GM12878 (cell line): ENCODE measurements at regions not wholly inside any gene's neighbourhood (a gene's known extent, or its start where the extent isn't known, plus 50 kb on each side); places are given as distances from the start of the nearest gene placed in this dataset.

Experiments used
- ATAC-seq: fragments of 200-7000 bp; cut with Tn5 transposase; 3 replicates; pipeline ENCODE4 v1.9.1; 2020; ENCODE audit warnings: mild to moderate bottlenecking, moderate library complexity
- BruUV-seq: library from RNA; stranded (reverse); fragments of 400-500 nt; replicated peaks from 2 replicates; lab custom pipeline; 2021; lab: Mats Ljungman, UMichigan
- CTCF ChIA-PET: fragments of 300-600 bp; sonication (Branson Sonifier 250); formaldehyde crosslinking; extraction: SDS; loops from one replicate; lab custom pipeline; 2021; ENCODE audit warnings: inconsistent platforms; lab: Yijun Ruan, JAX
- POLR2A ChIA-PET: fragments of 350-600 bp; formaldehyde crosslinking; extraction: SDS; loops from one replicate; lab custom pipeline; 2021; ENCODE audit warnings: inconsistent platforms; lab: Charles Lee
- RAD21 ChIA-PET: fragments of 300-600 bp; sonication (Branson Sonifier 250); formaldehyde crosslinking; loops from one replicate; lab custom pipeline; 2023; ENCODE audit warnings: antibody characterized with exemption; ENCODE audit not compliant: unreplicated experiment; lab: Charles Lee
- SMC1A ChIA-PET: fragments of 300-600 bp; sonication (Branson Sonifier 250); formaldehyde crosslinking; loops from one replicate; lab custom pipeline; 2023; ENCODE audit not compliant: unreplicated experiment, uncharacterized antibody; lab: Charles Lee
- DNase-seq: peaks from one replicate; pipeline ENCODE4 v3.0.0-alpha.2; 2011; ENCODE audit warnings: low read depth, low spot score
- FAIRE-seq: peaks from 3 replicates; lab custom pipeline; 2011; peaks lifted over from hg19 to GRCh38; lab: Jason Lieb, UNC
- H2AFZ ChIP-seq: 2 replicates; pipeline ENCODE4 v1.6.0; 2011; ENCODE audit warnings: low read depth, low read length, control low read depth; ENCODE audit not compliant: control insufficient read depth
- H3K27ac ChIP-seq: 2 replicates; pipeline ENCODE4 v1.5.1; 2011; ENCODE audit warnings: control low read depth; ENCODE audit not compliant: control insufficient read depth, insufficient read depth
- H3K27me3 ChIP-seq, 2 experiments: replicated peaks in 1 of 2; 2 replicates each; pipeline versions ENCODE4 v1.6.0 to v1.6.1; 2011; ENCODE audit warnings: low read length in 1 of 2; ENCODE audit not compliant: control insufficient read depth in 2 of 2, insufficient read depth in 2 of 2
- H3K36me3 ChIP-seq, 2 experiments: 2 replicates each; pipeline ENCODE4 v1.5.1; 2011; ENCODE audit warnings: low read length in 1 of 2; ENCODE audit not compliant: control insufficient read depth in 2 of 2, insufficient read depth in 2 of 2
- H3K4me1 ChIP-seq: 2 replicates; pipeline ENCODE4 v1.6.1; 2011; ENCODE audit warnings: mild to moderate bottlenecking, low read length, moderate library complexity, mixed read lengths; ENCODE audit not compliant: control insufficient read depth, insufficient read depth
- H3K4me2 ChIP-seq: 2 replicates; pipeline ENCODE4 v1.6.0; 2011; ENCODE audit warnings: control low read depth; ENCODE audit not compliant: control insufficient read depth, insufficient read depth
- H3K4me3 ChIP-seq: fragments of 200-600 bp; sonication (generic); 2 replicates; pipeline ENCODE4 v1.5.1; 2016
- H3K79me2 ChIP-seq: 2 replicates; pipeline ENCODE4 v1.6.0; 2011; ENCODE audit warnings: low read length; ENCODE audit not compliant: control insufficient read depth, insufficient read depth
- H3K9ac ChIP-seq: 2 replicates; pipeline ENCODE4 v1.8.0; 2011; ENCODE audit warnings: low read length, control low read depth, mixed read lengths; ENCODE audit not compliant: control insufficient read depth, insufficient read depth
- H3K9me3 ChIP-seq: replicated peaks from 3 replicates; pipeline ENCODE4 v1.5.1; 2011; ENCODE audit warnings: mild to moderate bottlenecking, low read length; ENCODE audit not compliant: control insufficient read depth, insufficient read depth
- H4K20me1 ChIP-seq: 2 replicates; pipeline ENCODE4 v1.6.0; 2011; ENCODE audit not compliant: control insufficient read depth, insufficient read depth
- MLLT1 ChIP-seq: fragments of 450-650 bp; IDR thresholded peaks from 2 replicates; pipeline ENCODE4 v1.6.1; 2016; ENCODE audit warnings: mild to moderate bottlenecking
- MYB ChIP-seq: fragments of 150-350 bp; IDR thresholded peaks from 2 replicates; pipeline ENCODE4 v1.6.1; 2014; ENCODE audit warnings: mild to moderate bottlenecking, low read depth, low read length, borderline replicate concordance
- NFIC ChIP-seq: IDR thresholded peaks from 2 replicates; pipeline ENCODE4 v1.6.1; 2012; ENCODE audit warnings: low read depth, mild to moderate bottlenecking, inconsistent platforms, low read length, moderate library complexity
- SIN3A ChIP-seq: IDR thresholded peaks from 2 replicates; pipeline ENCODE4 v1.6.1; 2012; ENCODE audit warnings: low read depth, low read length, improper control_type of control experiment
- SMC3 ChIP-seq: IDR thresholded peaks from 2 replicates; pipeline ENCODE4 v1.6.1; 2011; ENCODE audit warnings: low read length, improper control_type of control experiment, borderline replicate concordance
- STAT3 ChIP-seq: IDR thresholded peaks from 2 replicates; pipeline ENCODE4 v1.6.1; 2011; ENCODE audit warnings: low read depth, low read length, improper control_type of control experiment
- ZBTB40 ChIP-seq: fragments of 450-650 bp; IDR thresholded peaks from 2 replicates; pipeline ENCODE4 v1.6.1; 2016; ENCODE audit warnings: mild to moderate bottlenecking, moderate library complexity, borderline replicate concordance
- ZSCAN29 ChIP-seq: fragments of 450-650 bp; IDR thresholded peaks from 2 replicates; pipeline ENCODE4 v1.6.1; 2017; ENCODE audit warnings: mild to moderate bottlenecking, moderate library complexity
- WGBS: methylation state at CpG from one replicate; pipeline ENCODE4 v1.1.6; 2016; ENCODE audit warnings: low lambda C conversion rate; ENCODE audit not compliant: insufficient replicate concordance, insufficient coverage; ENCODE audit errors: missing lambda C conversion rate; 5-methylcytosine and 5-hydroxymethylcytosine counted together
- in situ Hi-C: fragments of 300-500 bp; cut with MboI; formaldehyde crosslinking; loops from 9 replicates; pipeline ENCODE4 v1.14.3; 2018; ENCODE audit warnings: mixed read lengths
- intact Hi-C: fragments of 100-400 bp; cut with micrococcal nuclease; formaldehyde crosslinking; loops from one replicate; pipeline ENCODE4 v1.14.2; 2022; ENCODE audit not compliant: unreplicated experiment

- ChIA-PET SMC1A (no interaction called here), RAD21 (no interaction called here), POLR2A (no interaction called here), CTCF (no interaction called here)
- in situ Hi-C loops (no loop called here), intact Hi-C loops (no loop called here)
- Histone ChIP-seq H3K4me2 (no peak overlapping the region), H2AFZ (no peak overlapping the region), H4K20me1 (no peaks in the 10 kb centered on the region), H3K27ac (no peak overlapping the region), H3K36me3 (no peaks in the 10 kb centered on the region), H3K4me3 (no peak overlapping the region), H3K79me2 (no peaks in the 10 kb centered on the region), H3K4me1 (no peaks in the 10 kb centered on the region), H3K9me3 (no peaks in the 10 kb centered on the region), H3K27me3 (no peaks in the 10 kb centered on the region), H3K9ac (no peak overlapping the region)
- 3% methylated on average over 2 of the region's 2 CpGs for whole genome bisulfite sequencing
- no peak for DNase-seq
- no peak for ATAC-seq
- no TSS peak for BruUV-seq
- no peak for FAIRE-seq
- TF ChIP-seq MYB (no peak), MLLT1 (no peak), STAT3 (no peak), NFIC (no peak), ZSCAN29 (no peak), ZBTB40 (no peak), SMC3 (no peak), SIN3A (no peak)
Observed at GRCh38 chr10:52539463-52539862, 225.4 kb downstream of the DKK1 start.
